HCT116 (cell line): ENCODE measurements at regions not wholly inside any gene's neighbourhood (a gene's known extent, or its start where the extent isn't known, plus 50 kb on each side); places are given as distances from the start of the nearest gene placed in this dataset.

ENCODE experiments used
- ATAC-seq: fragments of 200-7000 bp; cut with Tn5 transposase; 2 replicates; pipeline ENCODE4 v1.9.1; 2020; ENCODE audit warnings: mild to moderate bottlenecking, moderate library complexity
- BruUV-seq: library from RNA; stranded (reverse); fragments of 400-500 nt; replicated peaks from 2 replicates; lab custom pipeline; 2021; lab: Mats Ljungman, UMichigan
- CTCF ChIA-PET: fragments of 300-600 bp; sonication (Branson Sonifier 250); formaldehyde crosslinking; loops from one replicate; lab custom pipeline; 2021; ENCODE audit warnings: antibody characterized with exemption; lab: Charles Lee
- POLR2A ChIA-PET: fragments of 300-600, 350-600 bp; sonication (Branson Sonifier 250); formaldehyde crosslinking; loops from one replicate; lab custom pipeline; 2021; ENCODE audit warnings: antibody characterized with exemption; lab: Charles Lee
- RAD21 ChIA-PET, 2 experiments: fragments of 300-600 bp; sonication (Branson Sonifier 250); formaldehyde crosslinking; loops; one replicate each; lab custom pipeline; 2023; ENCODE audit warnings: low total read pairs in 2 of 2; ENCODE audit not compliant: uncharacterized antibody in 2 of 2, unreplicated experiment in 2 of 2, low non-redundant PET in 1 of 2; lab: Charles Lee
- DNase-seq: peaks from one replicate; pipeline ENCODE4 v3.0.0-alpha.2; 2010; ENCODE audit warnings: low read depth, low spot score
- H2AFZ ChIP-seq: fragments of 200-600 bp; shearing (Covaris generic), sonication (generic); 2 replicates; pipeline ENCODE4 v1.6.1; 2017; ENCODE audit warnings: low read depth, mixed run types, mixed read lengths, antibody characterized with exemption, low read length; ENCODE audit not compliant: poor library complexity, severe bottlenecking
- H3K27ac ChIP-seq: 2 replicates; pipeline ENCODE4 v1.5.1; 2012; ENCODE audit warnings: low read depth, low read length
- H3K27me3 ChIP-seq: fragments of 200-600 bp; sonication (generic); 2 replicates; pipeline ENCODE4 v1.6.1; 2016; ENCODE audit warnings: mixed run types, low read length, mixed read lengths; ENCODE audit not compliant: insufficient read depth
- H3K36me3 ChIP-seq, 2 experiments: fragments of 200-500 bp in 1 of 2; fragments of 200-600 bp in 1 of 2; sonication (Bioruptor generic) in 1 of 2; sonication (generic) in 1 of 2; 2 replicates each; pipeline versions ENCODE4 v1.5.1 to v1.6.1; 2014 to 2016; ENCODE audit warnings: low read length in 2 of 2, inconsistent platforms in 1 of 2, mixed read lengths in 1 of 2, mixed run types in 1 of 2; ENCODE audit not compliant: insufficient read depth in 2 of 2, control insufficient read depth in 1 of 2
- H3K4me1 ChIP-seq, 2 experiments: fragments of 200-600 bp in 1 of 2; sonication (generic) in 1 of 2; 2 replicates each; pipeline versions ENCODE4 v1.5.1 to v1.6.1; 2012 to 2017; ENCODE audit warnings: low read length in 2 of 2, inconsistent platforms in 1 of 2, mild to moderate bottlenecking in 1 of 2, mixed read lengths in 1 of 2, mixed run types in 1 of 2, moderate library complexity in 1 of 2; ENCODE audit not compliant: insufficient read depth in 2 of 2, control insufficient read depth in 1 of 2
- H3K4me2 ChIP-seq: fragments of 200-600 bp; sonication (generic); 2 replicates; pipeline ENCODE4 v1.6.1; 2017; ENCODE audit warnings: mixed run types, low read length, mixed read lengths
- H3K4me3 ChIP-seq, 2 experiments: fragments of 200-600 bp in 1 of 2; sonication (generic) in 1 of 2; replicated peaks in 1 of 2; 2 replicates each; pipeline ENCODE4 v1.5.1; 2011 to 2016; ENCODE audit warnings: low read length in 2 of 2, control low read depth in 1 of 2, low read depth in 1 of 2, mild to moderate bottlenecking in 1 of 2, mixed read lengths in 1 of 2, mixed run types in 1 of 2
- H3K79me2 ChIP-seq: fragments of 200-600 bp; sonication (generic); 2 replicates; pipeline ENCODE4 v1.6.1; 2017; ENCODE audit warnings: mild to moderate bottlenecking, mixed run types, low read length, moderate library complexity, mixed read lengths; ENCODE audit not compliant: insufficient read depth
- H3K9ac ChIP-seq: fragments of 200-600 bp; sonication (generic); 2 replicates; pipeline ENCODE4 v1.6.1; 2016; ENCODE audit warnings: low read length, mixed read lengths
- H3K9me2 ChIP-seq: fragments of 200-600 bp; sonication (generic), shearing (Covaris generic); 2 replicates; pipeline ENCODE4 v1.6.1; 2017; ENCODE audit warnings: mixed run types, mild to moderate bottlenecking, moderate library complexity; ENCODE audit not compliant: insufficient read depth
- H3K9me3 ChIP-seq, 2 experiments: fragments of 200-500 bp in 1 of 2; fragments of 200-600 bp in 1 of 2; sonication (Bioruptor generic) in 1 of 2; sonication (generic) in 1 of 2; 2 replicates each; pipeline ENCODE4 v1.6.1; 2014 to 2017; ENCODE audit warnings: low read length in 2 of 2, mixed read lengths in 2 of 2, inconsistent platforms in 1 of 2, low read depth in 1 of 2, mild to moderate bottlenecking in 1 of 2, mixed run types in 1 of 2, moderate library complexity in 1 of 2; ENCODE audit not compliant: control insufficient read depth in 1 of 2, insufficient read depth in 1 of 2
- H4K20me1 ChIP-seq: fragments of 200-600 bp; sonication (generic), shearing (Covaris generic); 2 replicates; pipeline ENCODE4 v1.6.1; 2017; ENCODE audit warnings: mixed run types, mild to moderate bottlenecking, moderate library complexity; ENCODE audit not compliant: insufficient read depth
- CBX3 ChIP-seq: IDR thresholded peaks from 2 replicates; pipeline ENCODE4 v1.6.1; 2012; ENCODE audit warnings: low read depth
- CEBPB ChIP-seq: IDR thresholded peaks from 2 replicates; pipeline ENCODE4 v1.6.1; 2012; ENCODE audit warnings: low read depth
- EGR1 ChIP-seq: IDR thresholded peaks from 2 replicates; pipeline ENCODE4 v1.6.1; 2012; ENCODE audit warnings: low read depth
- EZH2 ChIP-seq: fragments of 200-600 bp; sonication (generic); IDR thresholded peaks from 2 replicates; pipeline ENCODE4 v1.6.1; 2017; ENCODE audit warnings: antibody characterized with exemption, mixed run types
- EZH2phosphoT487 ChIP-seq: fragments of 200-600 bp; IDR thresholded peaks from 2 replicates; pipeline ENCODE4 v1.6.1; 2018; ENCODE audit warnings: antibody characterized with exemption, borderline replicate concordance
- FOSL1 ChIP-seq: IDR thresholded peaks from 2 replicates; pipeline ENCODE4 v1.6.1; 2012; ENCODE audit warnings: low read depth
- JUND ChIP-seq: IDR thresholded peaks from 2 replicates; pipeline ENCODE4 v1.6.1; 2012
- POLR2A ChIP-seq: IDR thresholded peaks from 2 replicates; pipeline ENCODE4 v1.7.0; 2011; ENCODE audit warnings: borderline replicate concordance; ENCODE audit not compliant: insufficient read depth, insufficient read length; ENCODE audit errors: extremely low read depth
- POLR2AphosphoS5 ChIP-seq: IDR thresholded peaks from 2 replicates; pipeline ENCODE4 v1.6.1; 2011; ENCODE audit warnings: mild to moderate bottlenecking, low read depth, low read length, moderate library complexity
- RAD21 ChIP-seq: IDR thresholded peaks from 2 replicates; pipeline ENCODE4 v1.6.1; 2012; ENCODE audit warnings: low read depth, mild to moderate bottlenecking
- SIN3A ChIP-seq: IDR thresholded peaks from 2 replicates; pipeline ENCODE4 v1.6.1; 2012; ENCODE audit warnings: low read depth
- SP1 ChIP-seq: IDR thresholded peaks from 2 replicates; pipeline ENCODE4 v1.6.1; 2012; ENCODE audit warnings: low read depth
- SRF ChIP-seq: IDR thresholded peaks from 2 replicates; pipeline ENCODE4 v1.6.1; 2012; ENCODE audit warnings: low read depth
- TCF7L2 ChIP-seq: IDR thresholded peaks from 2 replicates; pipeline ENCODE4 v1.7.0; 2011; ENCODE audit warnings: borderline replicate concordance, inconsistent platforms; ENCODE audit not compliant: insufficient read depth, insufficient read length; ENCODE audit errors: extremely low read depth
- YY1 ChIP-seq: IDR thresholded peaks from 2 replicates; pipeline ENCODE4 v1.6.1; 2011; ENCODE audit warnings: low read length, low read depth, moderate library complexity, mild to moderate bottlenecking; ENCODE audit not compliant: insufficient replicate concordance; ENCODE audit errors: extremely low read depth
- ZFX ChIP-seq: fragments of 450-650 bp; IDR thresholded peaks from 2 replicates; pipeline ENCODE4 v1.6.1; 2017
- ZNF274 ChIP-seq: fragments of 200-500 bp; sonication (Bioruptor generic); IDR thresholded peaks from 2 replicates; pipeline ENCODE4 v1.6.1; 2014; ENCODE audit warnings: mild to moderate bottlenecking, low read depth, low read length, inconsistent platforms
- intact Hi-C: fragments of 100-400 bp; cut with micrococcal nuclease; formaldehyde crosslinking; loops from 2 replicates; pipeline ENCODE4 v1.10.0; 2022
- TF ChIP-seq, protein P1 (sequence below): IDR thresholded peaks from 2 replicates; pipeline ENCODE4 v1.6.1; 2012
- TF ChIP-seq, protein P2 (sequence below), 3 experiments: fragments of 200-600 bp in 1 of 3; sonication (generic) in 1 of 3; IDR thresholded peaks in 2 of 3; conservative IDR thresholded peaks in 1 of 3; 2 replicates each; pipeline ENCODE4 v1.5.1; 2012 to 2017; ENCODE audit warnings: low read depth in 2 of 3, low read length in 2 of 3, antibody characterized with exemption in 1 of 3, borderline replicate concordance in 1 of 3, control low read depth in 1 of 3, mild to moderate bottlenecking in 1 of 3, mixed read lengths in 1 of 3, mixed run types in 1 of 3, moderate library complexity in 1 of 3; ENCODE audit not compliant: insufficient read depth in 1 of 3

DNA sequence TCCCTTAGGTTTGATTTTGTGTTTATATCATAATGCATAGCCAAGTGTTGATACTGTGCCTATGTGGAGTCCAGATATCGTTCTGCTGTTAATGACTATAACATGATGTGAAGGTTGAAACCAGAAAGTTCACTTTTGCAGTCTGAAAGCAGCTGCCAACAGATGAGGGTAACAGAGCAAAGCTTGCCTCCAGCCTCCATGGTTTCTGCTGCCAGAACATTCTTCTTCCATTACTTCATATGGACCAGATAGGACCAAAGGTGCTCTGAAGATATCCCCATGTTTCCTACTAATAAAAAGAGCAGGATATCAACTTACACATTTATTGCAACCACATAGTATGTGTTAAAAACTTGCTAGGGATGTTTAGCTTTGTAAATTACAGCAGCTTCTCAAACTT is 394.1 kb downstream of the SPRY1 start:
- Histone ChIP-seq H3K4me1 (no peaks in the 10 kb centered on the region), H2AFZ (no peak overlapping the region), H3K36me3 (no peaks in the 10 kb centered on the region), H3K9ac (no peak overlapping the region), H3K27ac (no peak overlapping the region), H4K20me1 (no peaks in the 10 kb centered on the region), H3K27me3 (no peaks in the 10 kb centered on the region), H3K4me2 (no peak overlapping the region), H3K79me2 (no peaks in the 10 kb centered on the region), H3K9me2 (no peaks in the 10 kb centered on the region), H3K4me3 (no peak overlapping the region), H3K9me3 (no peaks in the 10 kb centered on the region)
- no TSS peak for BruUV-seq
- ChIA-PET RAD21 (no interaction called here), CTCF (no interaction called here), POLR2A (no interaction called here)
- intact Hi-C loops, result no loop called here
- no peak for ATAC-seq
- TF ChIP-seq YY1, result no peak
- TF ChIP-seq, protein P1, sequence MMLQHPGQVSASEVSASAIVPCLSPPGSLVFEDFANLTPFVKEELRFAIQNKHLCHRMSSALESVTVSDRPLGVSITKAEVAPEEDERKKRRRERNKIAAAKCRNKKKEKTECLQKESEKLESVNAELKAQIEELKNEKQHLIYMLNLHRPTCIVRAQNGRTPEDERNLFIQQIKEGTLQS, result no peak
- TF ChIP-seq EZH2, result no peak
- TF ChIP-seq POLR2AphosphoS5, result no peak
- TF ChIP-seq CEBPB, result no peak
- TF ChIP-seq EGR1, result no peak
- DNase-seq, result no peak

DNA sequence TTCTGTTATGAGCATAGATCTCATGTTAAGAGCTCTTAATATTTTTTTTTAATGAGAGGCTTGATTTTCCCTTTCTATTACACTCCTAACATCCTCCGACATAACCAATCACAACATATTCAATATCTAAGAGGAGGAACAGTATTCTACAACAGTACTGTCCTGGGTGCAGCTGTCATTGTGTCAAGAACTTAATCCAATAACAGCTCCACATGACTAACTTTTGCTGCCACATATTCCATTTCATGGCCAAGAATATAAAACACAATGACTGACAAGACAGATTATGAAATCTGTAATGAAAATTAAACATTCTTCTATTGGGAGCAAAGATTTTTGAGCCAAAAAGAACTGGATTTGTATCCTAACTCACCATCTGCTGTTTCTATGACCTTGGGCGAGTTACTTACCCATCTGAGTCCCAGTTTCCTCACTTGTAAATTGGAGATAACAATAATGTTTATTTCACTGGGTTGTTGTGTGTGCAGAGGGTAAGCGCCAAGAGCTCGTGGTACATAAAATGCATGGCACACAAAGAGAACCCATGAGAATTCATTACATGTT is 405.6 kb downstream of the SPRY1 start:
- CTCF ChIA-PET, result no interaction called here
- Histone ChIP-seq H3K4me1 (no peaks in the 10 kb centered on the region), H4K20me1 (no peaks in the 10 kb centered on the region), H3K4me3 (no peak overlapping the region), H3K27me3 (no peaks in the 10 kb centered on the region), H3K36me3 (no peaks in the 10 kb centered on the region), H3K9me3 (no peaks in the 10 kb centered on the region), H3K9ac (no peak overlapping the region), H3K4me2 (no peak overlapping the region), H3K27ac (no peak overlapping the region), H3K79me2 (no peaks in the 10 kb centered on the region), H3K9me2 (no peaks in the 10 kb centered on the region), H2AFZ (no peak overlapping the region)
- intact Hi-C loops, result no loop called here
- DNase-seq, result no peak
- BruUV-seq, result no TSS peak
- RAD21 ChIA-PET, result no interaction called here
- ATAC-seq, result no peak
- POLR2A ChIA-PET, result no interaction called here
- TF ChIP-seq SIN3A (no peak), JUND (no peak), ZFX (no peak), CEBPB (no peak), YY1 (no peak), CBX3 (no peak), SRF (no peak), ZNF274 (no peak), EZH2 (no peak), TCF7L2 (no peak), POLR2AphosphoS5 (no peak), SP1 (no peak), RAD21 (no peak), FOSL1 (no peak), POLR2A (no peak), EZH2phosphoT487 (no peak)
- TF ChIP-seq, protein P1, result no peak
- TF ChIP-seq, protein P2, sequence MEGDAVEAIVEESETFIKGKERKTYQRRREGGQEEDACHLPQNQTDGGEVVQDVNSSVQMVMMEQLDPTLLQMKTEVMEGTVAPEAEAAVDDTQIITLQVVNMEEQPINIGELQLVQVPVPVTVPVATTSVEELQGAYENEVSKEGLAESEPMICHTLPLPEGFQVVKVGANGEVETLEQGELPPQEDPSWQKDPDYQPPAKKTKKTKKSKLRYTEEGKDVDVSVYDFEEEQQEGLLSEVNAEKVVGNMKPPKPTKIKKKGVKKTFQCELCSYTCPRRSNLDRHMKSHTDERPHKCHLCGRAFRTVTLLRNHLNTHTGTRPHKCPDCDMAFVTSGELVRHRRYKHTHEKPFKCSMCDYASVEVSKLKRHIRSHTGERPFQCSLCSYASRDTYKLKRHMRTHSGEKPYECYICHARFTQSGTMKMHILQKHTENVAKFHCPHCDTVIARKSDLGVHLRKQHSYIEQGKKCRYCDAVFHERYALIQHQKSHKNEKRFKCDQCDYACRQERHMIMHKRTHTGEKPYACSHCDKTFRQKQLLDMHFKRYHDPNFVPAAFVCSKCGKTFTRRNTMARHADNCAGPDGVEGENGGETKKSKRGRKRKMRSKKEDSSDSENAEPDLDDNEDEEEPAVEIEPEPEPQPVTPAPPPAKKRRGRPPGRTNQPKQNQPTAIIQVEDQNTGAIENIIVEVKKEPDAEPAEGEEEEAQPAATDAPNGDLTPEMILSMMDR (IDR thresholded peaks at IDR 0.05 in 2 of 3, conservative IDR thresholded peaks at IDR 0.05 in 1 of 3; ENCODE audit: borderline replicate concordance in 1 of 3, insufficient read depth in 1 of 3, low read depth in 2 of 3, low read length in 2 of 3), result no peak
